NT2/D1 (cell line): ENCODE measurements at regions not wholly inside any gene's neighbourhood (a gene's known extent, or its start where the extent isn't known, plus 50 kb on each side); places are given as distances from the start of the nearest gene placed in this dataset.

Experiments
- DNase-seq: peaks from one replicate; pipeline ENCODE4 v3.0.0-alpha.2; 2011; ENCODE audit warnings: low read depth, low spot score
- H3K27me3 ChIP-seq: 2 replicates; pipeline ENCODE4 v1.6.0; 2011; ENCODE audit warnings: mild to moderate bottlenecking; ENCODE audit not compliant: insufficient read length, insufficient read depth
- H3K36me3 ChIP-seq: 2 replicates; pipeline ENCODE4 v1.6.1; 2011; ENCODE audit warnings: mild to moderate bottlenecking, low read length, mixed read lengths; ENCODE audit not compliant: insufficient read depth, insufficient read length
- H3K4me1 ChIP-seq: 2 replicates; pipeline ENCODE4 v1.5.1; 2011; ENCODE audit not compliant: insufficient read depth, insufficient read length
- H3K4me3 ChIP-seq: 2 replicates; pipeline ENCODE4 v1.5.1; 2011; ENCODE audit warnings: low read depth; ENCODE audit not compliant: insufficient read length
- H3K9ac ChIP-seq: 2 replicates; pipeline ENCODE4 v1.6.0; 2011; ENCODE audit warnings: low read depth; ENCODE audit not compliant: insufficient read length
- H3K9me3 ChIP-seq: 2 replicates; pipeline ENCODE4 v1.5.1; 2011; ENCODE audit warnings: mild to moderate bottlenecking, low read length; ENCODE audit not compliant: insufficient read depth
- SUZ12 ChIP-seq: IDR thresholded peaks from 2 replicates; pipeline ENCODE4 v1.6.1; 2011; ENCODE audit not compliant: insufficient read length, insufficient read depth; ENCODE audit errors: extremely low read depth
- YY1 ChIP-seq: IDR thresholded peaks from 2 replicates; pipeline ENCODE4 v1.6.1; 2011; ENCODE audit not compliant: insufficient read length, insufficient read depth
- ZNF274 ChIP-seq: IDR thresholded peaks from 2 replicates; pipeline ENCODE4 v1.6.1; 2011; ENCODE audit warnings: mild to moderate bottlenecking, low read depth, low read length

DNA sequence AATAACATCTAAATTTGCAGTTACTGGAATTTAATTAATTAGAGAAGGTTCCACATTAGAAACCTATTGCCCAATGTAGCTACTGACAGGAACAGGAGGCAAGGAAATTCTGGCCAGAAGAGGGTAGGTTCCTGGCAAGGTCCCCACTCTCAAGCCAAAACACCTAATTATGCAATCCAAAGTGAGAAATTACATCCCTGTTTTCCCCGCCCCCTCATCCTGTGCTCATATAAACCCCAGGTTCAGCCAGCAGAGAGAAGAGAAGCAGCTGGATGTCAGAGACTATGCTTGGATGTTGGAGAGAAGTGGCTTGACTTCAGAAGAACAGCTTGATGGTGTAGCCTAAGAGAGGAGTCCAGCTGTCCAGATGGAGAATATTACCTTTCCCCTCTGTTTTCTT lies 951.3 kb upstream of the PRR20A start:
- no peaks in the 10 kb centered on the region for H3K36me3 ChIP-seq
- no peak overlapping the region for H3K4me3 ChIP-seq
- no peak for DNase-seq
- H3K27me3 ChIP-seq, result no peaks in the 10 kb centered on the region
- TF ChIP-seq SUZ12 (no peak), YY1 (no peak), ZNF274 (no peak)
- no peak overlapping the region for H3K9ac ChIP-seq
- no peaks in the 10 kb centered on the region for H3K9me3 ChIP-seq
- H3K4me1 ChIP-seq, result no peaks in the 10 kb centered on the region

DNA sequence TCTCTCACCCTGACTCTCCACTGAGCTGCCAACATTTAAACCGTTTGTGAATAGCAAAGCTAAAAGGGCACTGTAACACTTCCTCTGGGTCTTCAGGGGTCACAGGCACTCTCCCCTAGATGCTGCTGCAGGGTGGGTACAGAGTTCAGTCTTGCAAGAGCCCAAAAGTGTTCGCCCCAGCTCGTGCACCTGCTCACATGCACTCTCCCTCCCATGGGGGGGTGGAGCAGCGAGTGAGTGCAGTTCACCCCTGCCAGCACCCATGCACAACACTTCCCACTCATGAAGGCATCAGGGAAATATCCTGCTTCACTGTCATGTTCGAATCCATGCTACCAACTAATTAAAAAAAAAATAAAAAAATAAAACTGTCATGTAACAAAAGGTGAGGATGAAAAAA lies 950.7 kb upstream of the PRR20A start:
- no peaks in the 10 kb centered on the region for H3K36me3 ChIP-seq
- H3K27me3 ChIP-seq, result no peaks in the 10 kb centered on the region
- no peak overlapping the region for H3K4me3 ChIP-seq
- no peak overlapping the region for H3K9ac ChIP-seq
- DNase-seq, result no peak
- no peaks in the 10 kb centered on the region for H3K4me1 ChIP-seq
- H3K9me3 ChIP-seq, result no peaks in the 10 kb centered on the region
- TF ChIP-seq YY1, result no peak
- TF ChIP-seq ZNF274, result no peak
- TF ChIP-seq SUZ12, result no peak

DNA sequence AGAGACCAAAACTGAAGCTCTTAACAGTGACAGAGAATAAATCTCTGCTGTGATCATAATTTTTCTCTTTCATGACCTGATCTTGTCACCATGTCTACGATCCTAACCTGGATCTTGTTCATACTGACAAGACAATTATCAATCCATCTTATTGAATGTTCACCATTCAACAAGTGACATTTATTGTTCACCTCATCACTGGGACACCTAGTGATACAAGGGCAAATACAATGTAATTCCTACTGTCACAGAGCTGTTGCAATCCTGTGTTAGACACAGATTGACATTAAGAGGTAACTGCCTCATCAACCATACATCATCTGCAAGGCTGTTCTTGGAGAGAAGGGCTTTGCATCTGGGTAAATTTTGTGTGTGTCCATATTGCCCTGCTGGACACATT lies 942.4 kb upstream of the PRR20A start:
- TF ChIP-seq SUZ12 (no peak), ZNF274 (no peak), YY1 (no peak)
- Histone ChIP-seq H3K27me3 (no peaks in the 10 kb centered on the region), H3K9me3 (no peaks in the 10 kb centered on the region), H3K4me3 (no peak overlapping the region), H3K4me1 (no peaks in the 10 kb centered on the region), H3K36me3 (no peaks in the 10 kb centered on the region), H3K9ac (no peak overlapping the region)
- DNase-seq, result no peak

DNA sequence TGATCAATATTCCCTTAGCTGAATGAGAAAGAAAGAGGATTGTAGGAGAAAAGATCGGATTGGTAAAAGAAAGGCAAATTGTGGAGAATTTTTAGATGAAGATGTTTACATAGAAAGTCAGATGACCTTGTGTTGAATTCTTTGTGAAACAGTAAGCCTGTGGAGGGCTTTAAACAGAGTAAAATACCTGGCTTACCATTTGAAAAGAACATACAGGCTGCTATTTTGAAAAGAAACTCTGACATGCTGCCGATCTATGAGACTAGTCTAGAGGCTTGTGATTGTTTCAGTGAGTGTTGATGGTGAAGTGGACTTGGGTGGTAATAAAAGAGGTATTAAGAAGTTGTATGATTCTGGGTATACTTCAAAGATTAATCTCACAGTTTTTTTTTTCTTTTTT lies 938.9 kb upstream of the PRR20A start:
- no peak for DNase-seq
- H3K36me3 ChIP-seq, result no peaks in the 10 kb centered on the region
- no peaks in the 10 kb centered on the region for H3K27me3 ChIP-seq
- H3K4me3 ChIP-seq, result no peak overlapping the region
- no peaks in the 10 kb centered on the region for H3K9me3 ChIP-seq
- H3K9ac ChIP-seq, result no peak overlapping the region
- H3K4me1 ChIP-seq, result no peaks in the 10 kb centered on the region
- no peak for TF ChIP-seq ZNF274
- TF ChIP-seq YY1, result no peak
- TF ChIP-seq SUZ12, result no peak

DNA sequence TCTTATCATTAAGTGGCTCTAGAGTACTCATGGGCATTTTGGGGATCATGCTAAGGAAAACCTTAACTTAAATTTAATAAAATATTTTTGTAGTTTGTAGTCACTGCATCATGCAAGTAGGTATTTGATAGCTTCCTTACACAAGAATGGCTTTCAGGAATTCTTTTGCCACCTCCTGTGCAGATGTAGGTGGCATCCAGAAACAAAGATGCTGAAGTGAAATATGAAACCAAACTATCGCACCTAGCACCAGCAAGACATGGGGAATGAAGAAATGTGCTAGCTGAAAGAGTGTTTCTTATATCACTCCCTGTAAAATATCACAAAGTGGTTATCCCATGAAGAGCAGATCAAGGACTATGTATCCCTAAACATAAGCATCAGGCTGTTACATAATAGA lies 924.5 kb upstream of the PRR20A start:
- no peak for TF ChIP-seq YY1
- no peak for TF ChIP-seq SUZ12
- H3K9me3 ChIP-seq, result no peaks in the 10 kb centered on the region
- no peak for DNase-seq

DNA sequence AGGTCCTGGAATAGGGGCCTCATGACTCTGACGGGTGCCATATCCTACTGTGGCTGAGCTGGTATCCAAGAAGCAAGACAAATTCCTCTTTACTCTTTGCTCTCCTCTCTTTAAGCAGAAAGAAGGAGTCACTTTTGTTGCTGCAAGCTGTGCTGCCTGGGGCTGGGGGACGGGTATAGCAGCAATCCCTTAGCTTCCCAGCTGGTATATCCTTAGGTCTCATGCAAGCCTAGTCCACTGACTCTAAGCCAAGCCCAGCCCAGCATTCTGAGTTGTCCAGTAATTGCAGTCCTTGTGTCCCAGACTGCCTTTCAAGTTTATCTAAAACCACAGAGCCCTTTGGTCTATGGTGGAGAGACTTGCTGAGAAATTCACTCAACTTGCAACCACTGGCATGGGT lies 893.0 kb upstream of the PRR20A start:
- no peak for DNase-seq
- no peaks in the 10 kb centered on the region for H3K4me1 ChIP-seq
- H3K4me3 ChIP-seq, result no peak overlapping the region
- no peaks in the 10 kb centered on the region for H3K36me3 ChIP-seq
- no peak overlapping the region for H3K9ac ChIP-seq
- H3K9me3 ChIP-seq, result no peaks in the 10 kb centered on the region
- TF ChIP-seq YY1 (no peak), ZNF274 (no peak), SUZ12 (no peak)
- no peaks in the 10 kb centered on the region for H3K27me3 ChIP-seq

More for the DNA sequence above, 924.5 kb upstream of the PRR20A start:
- Histone ChIP-seq H3K27me3 (no peaks in the 10 kb centered on the region), H3K36me3 (no peaks in the 10 kb centered on the region), H3K4me1 (no peaks in the 10 kb centered on the region), H3K9ac (no peak overlapping the region), H3K4me3 (no peak overlapping the region)

DNA sequence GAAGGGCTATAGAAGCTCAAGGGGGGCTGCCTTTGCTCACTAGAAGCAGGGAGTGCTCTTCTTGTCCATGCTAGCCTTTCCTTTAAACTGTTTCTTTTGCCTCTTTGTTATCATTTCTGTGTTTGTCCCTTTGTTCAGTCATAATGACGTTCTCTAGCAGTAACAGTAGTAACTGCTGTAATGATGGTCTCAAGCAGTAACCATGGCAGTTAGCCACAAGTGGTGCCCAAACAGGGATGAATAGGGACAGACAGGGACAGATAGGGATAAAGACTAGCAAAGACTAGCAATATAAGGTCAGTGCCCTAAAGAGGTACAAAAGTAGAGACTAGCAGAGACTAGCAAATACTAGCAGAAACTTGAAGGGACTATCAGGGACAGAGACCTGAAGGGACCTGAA lies 869.0 kb upstream of the PRR20A start:
- no peaks in the 10 kb centered on the region for H3K27me3 ChIP-seq

DNA sequence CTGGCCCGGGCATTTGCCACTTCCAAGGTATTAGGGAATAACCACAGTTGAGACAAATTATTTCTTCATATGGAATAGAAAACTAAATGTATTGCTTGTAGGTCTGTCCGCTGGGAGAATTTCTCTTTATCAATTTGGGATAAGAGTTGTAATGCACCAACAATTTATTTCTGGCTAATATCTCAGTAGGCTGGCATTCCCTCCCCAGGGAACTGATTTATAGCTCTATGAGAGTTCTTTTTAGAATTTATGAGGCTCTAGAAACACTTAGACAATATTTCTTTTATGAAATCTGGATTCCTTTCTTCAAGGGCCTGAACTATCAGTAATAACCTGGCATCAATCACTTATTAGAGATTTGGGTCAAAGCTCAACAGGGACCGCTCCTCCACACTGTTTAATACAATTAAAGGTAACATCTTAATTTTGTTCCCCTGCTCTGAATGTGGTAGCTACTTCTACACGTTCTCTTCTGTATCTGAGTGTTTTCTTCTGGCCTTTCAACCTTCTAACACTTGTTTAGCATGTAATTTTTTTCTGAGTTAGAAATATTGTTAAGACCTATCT lies 857.4 kb upstream of the PRR20A start:
- Histone ChIP-seq H3K4me3 (no peak overlapping the region), H3K9me3 (no peaks in the 10 kb centered on the region), H3K27me3 (no peaks in the 10 kb centered on the region), H3K4me1 (no peaks in the 10 kb centered on the region), H3K36me3 (no peaks in the 10 kb centered on the region), H3K9ac (no peak overlapping the region)
- TF ChIP-seq YY1 (no peak), SUZ12 (no peak), ZNF274 (no peak)
- no peak for DNase-seq

More for the DNA sequence above, 869.0 kb upstream of the PRR20A start:
- Histone ChIP-seq H3K9me3 (no peaks in the 10 kb centered on the region), H3K4me3 (no peak overlapping the region), H3K9ac (no peak overlapping the region), H3K4me1 (no peaks in the 10 kb centered on the region), H3K36me3 (no peaks in the 10 kb centered on the region)
- TF ChIP-seq SUZ12 (no peak), ZNF274 (no peak), YY1 (no peak)
- no peak for DNase-seq
